ENCODE measurements at regions not wholly inside any gene's neighbourhood (a gene's known extent, or its start where the extent isn't known, plus 50 kb on each side); places are given as distances from the start of the nearest gene placed in this dataset.

GRCh38 chr17:77027271-77027889 lies 113.4 kb upstream of the SEC14L1 start:
- Histone ChIP-seq H3K36me3 (ENCODE audit: control insufficient read depth, insufficient read depth, low read length) (no peaks in the 10 kb centered on the region), H3K27ac (ENCODE audit: low read depth, low read length) (no peak overlapping the region), H3K4me1 (ENCODE audit: control insufficient read depth, insufficient read depth, low read length) (no peaks in the 10 kb centered on the region)

DNA sequence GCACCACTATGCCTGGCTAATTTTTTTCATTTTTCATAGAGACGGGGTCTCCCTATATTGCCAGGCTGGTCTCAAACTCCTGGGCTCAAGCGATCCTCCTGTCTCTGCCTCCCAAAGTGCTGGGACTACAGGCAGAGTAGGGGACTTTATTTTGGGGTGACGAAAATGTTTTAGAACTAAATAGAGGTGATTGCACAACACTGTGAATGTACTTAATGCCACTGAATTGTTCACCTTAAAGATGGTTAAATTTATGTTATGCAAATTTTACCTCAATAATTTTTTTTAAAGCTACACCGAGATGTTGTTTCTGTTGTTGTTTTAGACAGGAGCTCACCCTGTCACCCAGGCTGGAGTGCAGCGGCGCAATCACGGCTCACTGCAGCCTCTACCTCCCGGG lies 111.9 kb upstream of the SEC14L1 start:
- Histone ChIP-seq H3K4me3 (ENCODE audit: low read length) (no peak overlapping the region), H3K9ac (ENCODE audit: low read length) (no peak overlapping the region), H3K4me1 (ENCODE audit: control insufficient read depth, insufficient read depth, low read length) (no peaks in the 10 kb centered on the region), H3K27ac (ENCODE audit: low read depth, low read length) (no peak overlapping the region), H3K27me3 (ENCODE audit: control insufficient read depth, insufficient read depth, low read length) (no peaks in the 10 kb centered on the region), H3K36me3 (ENCODE audit: control insufficient read depth, insufficient read depth, low read length) (no peaks in the 10 kb centered on the region)

More at GRCh38 chr17:77027271-77027889, 113.4 kb upstream of the SEC14L1 start:
- Histone ChIP-seq H3K27me3 (ENCODE audit: control insufficient read depth, insufficient read depth, low read length) (no peaks in the 10 kb centered on the region), H3K9ac (ENCODE audit: low read length) (no peak overlapping the region), H3K4me3 (ENCODE audit: low read length) (no peak overlapping the region)

- no peak overlapping the region for H3K9ac ChIP-seq (ENCODE audit: low read length)
- no peaks in the 10 kb centered on the region for H3K36me3 ChIP-seq (ENCODE audit: control insufficient read depth, insufficient read depth, low read length)
- no peak overlapping the region for H3K27ac ChIP-seq (ENCODE audit: low read depth, low read length)
- H3K4me1 ChIP-seq (ENCODE audit: control insufficient read depth, insufficient read depth, low read length) = no peaks in the 10 kb centered on the region
- no peaks in the 10 kb centered on the region for H3K27me3 ChIP-seq (ENCODE audit: control insufficient read depth, insufficient read depth, low read length)
- no peak overlapping the region for H3K4me3 ChIP-seq (ENCODE audit: low read length)
These were observed 107.8 kb upstream of the SEC14L1 start for GRCh38 chr17:77032929-77033328.

DNA sequence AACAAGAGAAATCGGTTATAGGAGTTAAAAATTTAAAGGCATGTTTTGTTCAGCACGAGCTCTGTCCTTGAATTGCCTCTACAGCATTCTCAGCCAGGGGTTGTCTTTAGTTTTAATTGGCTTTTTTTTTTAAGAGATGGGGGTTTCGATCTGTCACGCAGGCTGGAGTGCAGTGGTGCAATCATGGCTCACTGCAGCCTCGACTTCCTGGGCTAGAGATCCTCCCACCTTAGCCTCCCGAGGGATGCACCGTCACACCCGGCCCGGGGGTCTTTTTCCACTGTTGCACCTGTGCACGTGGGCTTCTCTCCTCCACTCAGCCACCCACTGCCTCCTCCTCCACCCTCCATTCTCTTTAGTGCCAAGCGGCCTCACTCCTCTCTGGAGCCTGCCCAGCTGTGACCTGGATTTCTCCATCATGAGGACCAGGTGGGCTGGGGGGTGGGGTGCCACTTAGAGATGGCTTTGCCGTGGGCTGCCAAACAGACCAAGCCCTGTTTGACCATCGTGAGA lies 106.8 kb upstream of the SEC14L1 start:
- no peak overlapping the region for H3K27ac ChIP-seq (ENCODE audit: low read depth, low read length)
- no peak overlapping the region for H3K4me3 ChIP-seq (ENCODE audit: low read length)
- H3K9ac ChIP-seq (ENCODE audit: low read length) = no peak overlapping the region
- no peaks in the 10 kb centered on the region for H3K4me1 ChIP-seq (ENCODE audit: control insufficient read depth, insufficient read depth, low read length)
- H3K27me3 ChIP-seq (ENCODE audit: control insufficient read depth, insufficient read depth, low read length) = no peaks in the 10 kb centered on the region
- no peaks in the 10 kb centered on the region for H3K36me3 ChIP-seq (ENCODE audit: control insufficient read depth, insufficient read depth, low read length)

DNA sequence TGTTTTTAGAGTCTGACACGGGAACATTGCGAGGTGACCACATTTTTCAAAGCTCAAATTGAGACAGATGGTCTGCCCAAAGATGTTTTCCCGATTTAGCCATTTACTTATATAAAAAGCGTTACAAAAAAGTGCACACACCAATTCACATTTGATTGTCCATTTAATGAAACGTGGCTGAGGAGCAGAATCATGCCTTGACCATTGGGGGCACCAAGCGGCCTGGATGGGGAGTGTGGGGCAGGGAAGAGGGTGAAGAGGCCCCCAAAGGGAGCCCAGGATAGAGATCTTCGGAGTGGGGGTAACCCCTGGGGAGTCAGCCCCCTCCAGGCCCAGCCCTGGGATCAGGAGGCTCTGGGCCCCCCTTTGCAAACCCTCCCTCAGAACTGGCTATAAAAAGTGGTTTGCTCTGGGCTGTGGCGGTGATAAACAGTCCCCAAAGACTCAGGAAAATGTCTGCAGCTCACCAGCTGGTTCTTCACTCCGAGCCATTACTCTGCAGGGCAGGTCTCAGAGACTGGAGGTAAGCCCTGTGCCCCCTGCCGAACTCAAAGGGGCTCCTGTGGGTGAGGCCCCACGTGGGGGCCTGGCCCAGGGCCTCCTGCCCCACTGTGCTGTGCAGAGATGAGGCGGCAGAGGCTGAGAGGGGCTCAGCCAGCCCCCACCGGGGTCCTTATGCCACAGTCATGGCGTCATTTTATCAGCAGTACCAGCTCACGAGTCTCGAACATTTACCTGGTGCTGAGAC lies 105.9 kb upstream of the SEC14L1 start:
- Histone ChIP-seq H3K27me3 (ENCODE audit: control insufficient read depth, insufficient read depth, low read length) (no peaks in the 10 kb centered on the region), H3K4me1 (ENCODE audit: control insufficient read depth, insufficient read depth, low read length) (no peaks in the 10 kb centered on the region), H3K36me3 (ENCODE audit: control insufficient read depth, insufficient read depth, low read length) (no peaks in the 10 kb centered on the region), H3K27ac (ENCODE audit: low read depth, low read length) (no peak overlapping the region), H3K9ac (ENCODE audit: low read length) (no peak overlapping the region), H3K4me3 (ENCODE audit: low read length) (no peak overlapping the region)

DNA sequence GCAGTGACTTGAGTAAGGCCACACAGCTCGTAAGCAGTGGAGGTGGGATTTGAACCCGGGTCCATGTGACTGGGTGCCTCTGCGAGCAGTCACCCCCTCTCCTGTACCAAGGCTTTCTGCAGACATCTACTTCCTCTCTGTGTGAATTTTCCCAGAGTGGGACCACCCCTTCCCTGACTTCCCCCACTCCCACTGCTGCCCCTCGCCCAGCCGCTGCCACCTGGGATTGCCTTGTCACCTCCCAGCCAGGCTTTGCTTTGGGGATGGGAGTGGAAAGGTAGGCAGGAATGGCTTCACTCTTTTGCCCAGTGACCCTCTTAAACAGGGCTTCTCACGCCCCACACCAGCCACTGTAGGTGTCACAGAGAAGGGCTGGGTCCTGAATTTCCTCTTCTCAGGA lies 105.2 kb upstream of the SEC14L1 start:
- H3K27ac ChIP-seq (ENCODE audit: low read depth, low read length) = no peak overlapping the region
- no peaks in the 10 kb centered on the region for H3K4me1 ChIP-seq (ENCODE audit: control insufficient read depth, insufficient read depth, low read length)
- no peak overlapping the region for H3K4me3 ChIP-seq (ENCODE audit: low read length)
- H3K27me3 ChIP-seq (ENCODE audit: control insufficient read depth, insufficient read depth, low read length) = no peaks in the 10 kb centered on the region
- H3K9ac ChIP-seq (ENCODE audit: low read length) = no peak overlapping the region
- H3K36me3 ChIP-seq (ENCODE audit: control insufficient read depth, insufficient read depth, low read length) = no peaks in the 10 kb centered on the region

DNA sequence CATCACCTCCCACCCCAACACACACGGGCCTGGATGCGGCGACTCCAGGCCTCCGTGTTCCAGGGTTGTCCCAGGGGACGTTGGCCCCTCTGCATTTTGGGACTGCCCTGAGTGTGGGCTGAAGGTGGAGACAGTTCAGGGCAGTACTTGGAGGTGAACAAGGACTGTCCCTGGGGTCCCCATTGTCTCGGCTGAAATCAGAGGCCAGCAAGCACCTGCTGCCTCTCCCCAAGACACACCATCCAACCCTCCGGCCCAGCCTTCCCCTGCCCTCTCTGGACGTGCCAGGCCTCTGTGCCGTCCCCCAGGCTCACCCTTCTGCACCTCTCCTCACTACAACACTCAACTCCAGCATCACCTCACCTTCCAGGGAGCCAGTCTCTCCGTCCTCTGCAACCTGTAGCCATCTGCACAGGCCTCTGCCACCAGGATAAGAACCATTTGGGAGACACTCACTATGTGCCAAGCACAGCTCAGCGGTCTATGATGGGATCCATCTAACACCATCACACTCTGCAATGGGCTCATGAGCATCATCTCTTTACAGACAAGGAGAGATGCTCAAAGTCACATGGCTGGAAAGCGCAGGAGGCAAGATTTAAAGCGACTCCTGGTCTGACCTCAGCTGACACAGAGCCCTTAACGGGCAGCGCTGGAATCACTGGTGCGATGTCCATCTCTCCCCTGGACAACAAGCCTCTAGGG lies 104.5 kb upstream of the SEC14L1 start:
- Histone ChIP-seq H3K4me1 (ENCODE audit: control insufficient read depth, insufficient read depth, low read length) (no peaks in the 10 kb centered on the region), H3K27me3 (ENCODE audit: control insufficient read depth, insufficient read depth, low read length) (no peaks in the 10 kb centered on the region), H3K27ac (ENCODE audit: low read depth, low read length) (no peak overlapping the region), H3K4me3 (ENCODE audit: low read length) (no peak overlapping the region), H3K9ac (ENCODE audit: low read length) (no peak overlapping the region), H3K36me3 (ENCODE audit: control insufficient read depth, insufficient read depth, low read length) (no peaks in the 10 kb centered on the region)

DNA sequence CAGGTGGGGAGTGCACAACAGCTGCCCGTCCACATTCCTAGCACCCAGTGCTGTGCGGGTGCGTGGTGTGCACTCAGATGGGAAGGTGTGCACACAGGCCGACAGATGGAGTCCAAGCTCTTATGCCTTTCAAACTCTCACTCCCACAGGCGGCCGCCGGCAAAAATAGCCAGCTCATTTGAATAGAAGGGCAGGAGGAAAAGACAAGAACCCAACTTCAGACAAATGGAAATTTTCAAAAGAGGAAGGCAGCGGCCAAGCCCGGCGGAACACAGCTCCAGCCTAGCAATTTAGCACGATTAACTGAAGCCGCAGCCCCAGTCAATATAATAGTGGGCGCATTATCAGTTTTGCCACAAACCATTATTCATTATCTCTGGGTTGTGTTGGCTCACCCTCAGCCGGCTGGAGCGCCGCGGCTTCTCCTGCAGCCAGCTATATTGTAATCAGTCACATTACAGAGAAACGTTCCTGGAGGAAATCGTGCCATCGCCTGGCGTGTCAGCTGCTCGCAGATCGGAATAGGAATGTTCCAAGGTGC lies 103.9 kb upstream of the SEC14L1 start:
- Histone ChIP-seq H3K36me3 (ENCODE audit: control insufficient read depth, insufficient read depth, low read length) (no peaks in the 10 kb centered on the region), H3K9ac (ENCODE audit: low read length) (no peak overlapping the region), H3K27ac (ENCODE audit: low read depth, low read length) (no peak overlapping the region), H3K4me3 (ENCODE audit: low read length) (no peak overlapping the region), H3K27me3 (ENCODE audit: control insufficient read depth, insufficient read depth, low read length) (no peaks in the 10 kb centered on the region), H3K4me1 (ENCODE audit: control insufficient read depth, insufficient read depth, low read length) (no peaks in the 10 kb centered on the region)

GRCh38 chr17:77037943-77038342 lies 102.8 kb upstream of the SEC14L1 start:
- H3K27me3 ChIP-seq (ENCODE audit: control insufficient read depth, insufficient read depth, low read length) = no peaks in the 10 kb centered on the region
- H3K36me3 ChIP-seq (ENCODE audit: control insufficient read depth, insufficient read depth, low read length) = no peaks in the 10 kb centered on the region
- H3K4me3 ChIP-seq (ENCODE audit: low read length) = no peak overlapping the region
- no peak overlapping the region for H3K9ac ChIP-seq (ENCODE audit: low read length)
- H3K4me1 ChIP-seq (ENCODE audit: control insufficient read depth, insufficient read depth, low read length) = no peaks in the 10 kb centered on the region
- H3K27ac ChIP-seq (ENCODE audit: low read depth, low read length) = no peak overlapping the region

DNA sequence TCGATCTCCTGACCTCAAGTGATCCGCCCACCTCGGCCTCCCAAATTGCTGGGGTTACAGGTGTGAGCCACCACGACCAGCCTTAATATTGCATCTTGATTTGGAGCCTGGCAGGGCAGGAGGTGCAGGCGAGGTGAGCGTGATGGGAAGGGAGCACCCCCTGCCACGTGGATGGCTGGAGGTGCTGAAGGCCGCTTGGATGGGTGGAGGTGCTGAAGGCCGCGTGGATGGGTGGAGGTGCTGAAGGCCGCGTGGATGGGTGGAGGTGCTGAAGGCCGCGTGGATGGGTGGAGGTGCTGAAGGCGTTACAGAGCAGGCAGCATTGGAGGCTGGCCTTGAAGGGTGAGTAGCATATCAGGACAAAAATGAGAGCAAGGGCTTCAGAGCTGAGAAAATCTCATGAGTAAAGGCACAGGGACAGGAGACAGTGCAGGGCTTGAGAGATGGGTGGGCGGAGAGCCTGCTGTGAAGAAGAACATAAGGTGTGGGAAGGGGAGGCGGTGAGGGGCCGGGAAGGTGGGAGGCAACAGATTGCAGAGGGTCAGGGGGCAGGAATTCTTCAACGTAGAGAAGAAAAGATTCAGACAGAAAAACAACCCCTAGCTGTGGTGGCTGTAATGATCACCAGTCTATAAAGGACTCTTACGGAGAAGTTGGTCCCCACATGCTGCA lies 101.7 kb upstream of the SEC14L1 start:
- Histone ChIP-seq H3K27ac (ENCODE audit: low read depth, low read length) (no peak overlapping the region), H3K27me3 (ENCODE audit: control insufficient read depth, insufficient read depth, low read length) (no peaks in the 10 kb centered on the region), H3K4me3 (ENCODE audit: low read length) (no peak overlapping the region), H3K4me1 (ENCODE audit: control insufficient read depth, insufficient read depth, low read length) (no peaks in the 10 kb centered on the region), H3K36me3 (ENCODE audit: control insufficient read depth, insufficient read depth, low read length) (no peaks in the 10 kb centered on the region), H3K9ac (ENCODE audit: low read length) (no peak overlapping the region)

DNA sequence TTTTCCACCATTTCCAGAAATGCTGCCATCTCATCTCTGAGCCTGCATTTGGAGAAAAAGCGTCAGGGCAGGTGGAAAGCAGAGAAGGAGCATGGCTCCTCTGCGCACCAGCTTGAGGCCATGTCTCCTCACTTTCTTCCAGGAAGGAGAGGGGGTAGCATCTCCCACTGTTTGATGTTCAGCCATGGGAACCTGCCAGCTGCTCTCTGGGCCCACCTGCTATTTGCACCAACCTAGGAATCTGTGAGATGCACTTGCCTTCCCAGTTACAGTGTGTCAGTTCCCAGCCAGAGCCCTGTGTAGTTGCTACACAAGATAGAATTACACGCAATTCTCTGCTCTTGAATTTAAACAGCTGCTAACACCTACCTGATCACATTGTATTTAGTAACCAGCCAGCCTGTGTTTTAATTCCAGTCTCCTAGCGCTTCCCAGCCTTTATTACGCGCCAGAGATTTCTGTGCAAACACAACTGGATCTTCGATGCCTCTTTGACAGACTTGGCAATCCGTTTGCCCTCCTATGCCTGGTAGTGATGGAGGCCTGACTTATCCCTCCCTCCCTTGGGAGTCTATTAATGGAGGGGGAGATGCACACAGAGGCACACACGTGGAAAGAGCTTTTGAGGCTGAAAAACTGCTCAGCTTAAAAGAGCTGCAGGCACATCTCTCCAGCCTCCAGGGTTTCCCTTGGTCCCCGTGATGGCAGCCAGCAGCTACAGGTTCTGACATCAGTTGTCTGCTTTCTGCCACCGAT lies 98.1 kb upstream of the SEC14L1 start:
- Histone ChIP-seq H3K9ac (ENCODE audit: low read length) (no peak overlapping the region), H3K27ac (ENCODE audit: low read depth, low read length) (no peak overlapping the region), H3K27me3 (ENCODE audit: control insufficient read depth, insufficient read depth, low read length) (no peaks in the 10 kb centered on the region)

More for the DNA sequence above, 98.1 kb upstream of the SEC14L1 start:
- no peaks in the 10 kb centered on the region for H3K4me1 ChIP-seq (ENCODE audit: control insufficient read depth, insufficient read depth, low read length)
- no peaks in the 10 kb centered on the region for H3K36me3 ChIP-seq (ENCODE audit: control insufficient read depth, insufficient read depth, low read length)
- H3K4me3 ChIP-seq (ENCODE audit: low read length) = no peak overlapping the region
